GM12878 (cell line): ENCODE measurements at regions not wholly inside any gene's neighbourhood (a gene's known extent, or its start where the extent isn't known, plus 50 kb on each side); places are given as distances from the start of the nearest gene placed in this dataset.
A peak's percentile ranks its signal among the peaks of the same experiment; 100 is the strongest.

Experiments used
- BCL11A ChIP-seq: IDR thresholded peaks from 2 replicates; pipeline ENCODE4 v1.6.1; 2011; ENCODE audit warnings: low read depth, low read length
- EP300 ChIP-seq, 2 experiments: fragments of 150-350 bp in 1 of 2; IDR thresholded peaks; 2 replicates each; pipeline ENCODE4 v1.6.1; 2011 to 2012; ENCODE audit warnings: low read depth in 2 of 2, low read length in 2 of 2, borderline replicate concordance in 1 of 2, improper control_type of control experiment in 1 of 2, inconsistent platforms in 1 of 2; ENCODE audit not compliant: control insufficient read depth in 1 of 2
- JUND ChIP-seq: IDR thresholded peaks from 2 replicates; pipeline ENCODE4 v1.6.1; 2012; ENCODE audit warnings: low read depth, mild to moderate bottlenecking, low read length, improper control_type of control experiment, moderate library complexity
- NR2C1 ChIP-seq: fragments of 450-650 bp; IDR thresholded peaks from 2 replicates; pipeline ENCODE4 v1.6.1; 2017; ENCODE audit warnings: antibody characterized with exemption, mild to moderate bottlenecking, moderate library complexity
- NR2F1 ChIP-seq: fragments of 450-650 bp; conservative IDR thresholded peaks from 2 replicates; pipeline ENCODE4 v1.6.1; 2017; ENCODE audit warnings: mild to moderate bottlenecking
- PML ChIP-seq: IDR thresholded peaks from 2 replicates; pipeline ENCODE4 v1.6.1; 2012; ENCODE audit warnings: low read length, inconsistent platforms
- ZBTB40 ChIP-seq: fragments of 450-650 bp; IDR thresholded peaks from 2 replicates; pipeline ENCODE4 v1.6.1; 2016; ENCODE audit warnings: mild to moderate bottlenecking, moderate library complexity, borderline replicate concordance
- TF ChIP-seq, protein P1 (sequence below): fragments of 450-650 bp; IDR thresholded peaks from 2 replicates; pipeline ENCODE4 v1.6.1; 2018; ENCODE audit warnings: mild to moderate bottlenecking, low read depth, moderate library complexity; ENCODE audit not compliant: partially characterized antibody

DNA sequence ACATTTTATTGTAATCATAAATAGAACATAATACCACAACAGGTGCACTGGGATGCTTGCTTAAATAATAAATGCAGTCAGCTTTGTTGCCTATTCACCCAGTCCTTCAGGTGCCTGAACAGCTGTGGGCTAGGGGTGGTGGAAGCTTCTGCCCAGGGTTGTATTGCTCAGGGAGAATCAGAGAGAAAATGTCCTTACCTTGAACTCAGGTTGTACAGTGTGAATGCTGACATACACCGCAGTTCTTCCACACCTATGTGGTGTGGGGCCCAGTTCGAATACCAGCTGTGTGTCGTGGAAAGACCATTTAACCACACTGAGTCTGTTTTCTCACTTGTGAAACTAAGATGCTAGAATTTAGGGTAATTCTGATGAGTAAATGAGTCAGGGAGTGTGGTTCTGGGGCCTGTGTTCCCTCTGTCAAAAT lies 115.7 kb upstream of the ATP1A1 start (continued):
- TF ChIP-seq, protein P1, sequence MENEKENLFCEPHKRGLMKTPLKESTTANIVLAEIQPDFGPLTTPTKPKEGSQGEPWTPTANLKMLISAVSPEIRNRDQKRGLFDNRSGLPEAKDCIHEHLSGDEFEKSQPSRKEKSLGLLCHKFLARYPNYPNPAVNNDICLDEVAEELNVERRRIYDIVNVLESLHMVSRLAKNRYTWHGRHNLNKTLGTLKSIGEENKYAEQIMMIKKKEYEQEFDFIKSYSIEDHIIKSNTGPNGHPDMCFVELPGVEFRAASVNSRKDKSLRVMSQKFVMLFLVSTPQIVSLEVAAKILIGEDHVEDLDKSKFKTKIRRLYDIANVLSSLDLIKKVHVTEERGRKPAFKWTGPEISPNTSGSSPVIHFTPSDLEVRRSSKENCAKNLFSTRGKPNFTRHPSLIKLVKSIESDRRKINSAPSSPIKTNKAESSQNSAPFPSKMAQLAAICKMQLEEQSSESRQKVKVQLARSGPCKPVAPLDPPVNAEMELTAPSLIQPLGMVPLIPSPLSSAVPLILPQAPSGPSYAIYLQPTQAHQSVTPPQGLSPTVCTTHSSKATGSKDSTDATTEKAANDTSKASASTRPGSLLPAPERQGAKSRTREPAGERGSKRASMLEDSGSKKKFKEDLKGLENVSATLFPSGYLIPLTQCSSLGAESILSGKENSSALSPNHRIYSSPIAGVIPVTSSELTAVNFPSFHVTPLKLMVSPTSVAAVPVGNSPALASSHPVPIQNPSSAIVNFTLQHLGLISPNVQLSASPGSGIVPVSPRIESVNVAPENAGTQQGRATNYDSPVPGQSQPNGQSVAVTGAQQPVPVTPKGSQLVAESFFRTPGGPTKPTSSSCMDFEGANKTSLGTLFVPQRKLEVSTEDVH: no peak
- no peak for TF ChIP-seq ZBTB40
- TF ChIP-seq BCL11A: 0 out of 2 replicates have a peak, but pooled peaks have one; percentile 18
- TF ChIP-seq NR2C1: no peak
- no peak for TF ChIP-seq NR2F1
- peak; percentile 20 to 37; a peak in 1 of 4 replicates for TF ChIP-seq EP300 (IDR thresholded peaks at IDR 0.05; ENCODE audit: borderline replicate concordance in 1 of 2, control insufficient read depth in 1 of 2, low read depth in 2 of 2, low read length in 2 of 2)
- no peak for TF ChIP-seq PML
- no peak for TF ChIP-seq JUND
- TF ChIP-seq, all 136 proteins: peak for 9
